DOHH2 (cell line): ENCODE measurements at regions not wholly inside any gene's neighbourhood (a gene's known extent, or its start where the extent isn't known, plus 50 kb on each side); places are given as distances from the start of the nearest gene placed in this dataset.

Experiments
- H3F3A ChIP-seq: fragments of 200-600 bp; sonication (generic), shearing (Covaris generic); 2 replicates; pipeline ENCODE4 v1.6.0; 2016; ENCODE audit warnings: antibody characterized with exemption, mild to moderate bottlenecking; ENCODE audit not compliant: control insufficient read depth, insufficient read depth
- H3K27ac ChIP-seq: fragments of 200-600 bp; sonication (generic); 2 replicates; pipeline ENCODE4 v1.5.1; 2014; ENCODE audit warnings: low read depth, mild to moderate bottlenecking, low read length, moderate library complexity
- H3K27me3 ChIP-seq: fragments of 200-600 bp; sonication (generic); 2 replicates; pipeline ENCODE4 v1.6.1; 2014; ENCODE audit warnings: mild to moderate bottlenecking, low read length, mixed read lengths; ENCODE audit not compliant: control insufficient read depth
- H3K36me3 ChIP-seq: fragments of 200-600 bp; sonication (generic); 2 replicates; pipeline ENCODE4 v1.6.1; 2014; ENCODE audit warnings: mild to moderate bottlenecking, low read length, moderate library complexity, mixed read lengths; ENCODE audit not compliant: control insufficient read depth
- H3K4me1 ChIP-seq: fragments of 200-600 bp; sonication (generic); 2 replicates; pipeline ENCODE4 v1.6.1; 2014; ENCODE audit warnings: mild to moderate bottlenecking, low read length, mixed read lengths; ENCODE audit not compliant: control insufficient read depth
- H3K4me2 ChIP-seq: fragments of 200-600 bp; sonication (generic); 2 replicates; pipeline ENCODE4 v1.6.0; 2014; ENCODE audit warnings: mild to moderate bottlenecking, low read length, moderate library complexity
- H3K4me3 ChIP-seq: fragments of 200-600 bp; sonication (generic); 2 replicates; pipeline ENCODE4 v1.5.1; 2014; ENCODE audit warnings: mild to moderate bottlenecking, low read length, mixed read lengths
- H3K79me2 ChIP-seq: fragments of 200-600 bp; sonication (generic); 2 replicates; pipeline ENCODE4 v1.6.1; 2014; ENCODE audit warnings: mild to moderate bottlenecking, low read length, mixed read lengths; ENCODE audit not compliant: control insufficient read depth
- H3K9me2 ChIP-seq: fragments of 200-600 bp; sonication (generic); replicated peaks from 2 replicates; pipeline ENCODE4 v1.6.1; 2014; ENCODE audit warnings: mild to moderate bottlenecking, low read length, mixed read lengths; ENCODE audit not compliant: control insufficient read depth
- H3K9me3 ChIP-seq: fragments of 200-600 bp; sonication (generic); 2 replicates; pipeline ENCODE4 v1.6.1; 2014; ENCODE audit warnings: antibody characterized with exemption, low read length, mixed read lengths; ENCODE audit not compliant: control insufficient read depth, insufficient read depth
- H4K20me1 ChIP-seq: fragments of 200-600 bp; sonication (generic); 2 replicates; pipeline ENCODE4 v1.6.0; 2014; ENCODE audit warnings: low read depth, mild to moderate bottlenecking, antibody characterized with exemption, low read length, moderate library complexity; ENCODE audit not compliant: control insufficient read depth, insufficient read depth
- EZH2phosphoT487 ChIP-seq: fragments of 200-600 bp; sonication (generic); IDR thresholded peaks from 2 replicates; pipeline ENCODE4 v1.6.1; 2017; ENCODE audit warnings: borderline replicate concordance, mild to moderate bottlenecking, antibody characterized with exemption, low read length, moderate library complexity, mixed read lengths
- TF ChIP-seq, protein P1 (sequence below): fragments of 200-600 bp; sonication (generic); IDR thresholded peaks from one replicate; pipeline ENCODE4 v1.5.1; 2014; ENCODE audit warnings: antibody characterized with exemption, mild to moderate bottlenecking, low read depth, low read length; ENCODE audit not compliant: poor library complexity, severe bottlenecking

DNA sequence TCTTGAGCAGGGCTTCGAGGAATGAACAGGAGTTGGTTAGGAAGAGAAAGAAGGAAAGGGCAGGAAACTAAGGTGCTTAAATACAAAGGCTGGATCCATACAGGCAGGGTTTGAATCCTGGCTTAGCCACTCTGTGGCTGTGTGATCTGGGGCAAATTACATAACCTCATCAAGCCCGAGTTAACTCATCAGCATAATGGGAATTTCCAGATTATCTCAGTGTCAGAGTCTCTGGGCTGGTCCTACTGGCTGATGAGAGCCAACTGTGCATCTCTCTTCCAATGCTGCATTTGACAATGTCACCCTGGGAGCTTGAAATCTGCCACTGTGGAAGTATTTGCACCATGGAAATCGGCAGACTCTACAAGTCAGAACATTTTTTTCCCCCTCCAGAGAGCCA is 83.8 kb upstream of the SLC6A6 start:
- H3K4me1 ChIP-seq: peaks cover 11% of the 10 kb centered on the region
- peaks cover 2% of the 10 kb centered on the region; the same call in 1 of the 2 replicates for H3K9me3 ChIP-seq
- H3F3A ChIP-seq: no peaks in the 10 kb centered on the region
- H3K27me3 ChIP-seq: peaks cover 17% of the 10 kb centered on the region
- no peaks in the 10 kb centered on the region for H3K36me3 ChIP-seq
- no peak overlapping the region for H3K4me3 ChIP-seq
- H3K79me2 ChIP-seq: no peaks in the 10 kb centered on the region
- no peaks in the 10 kb centered on the region for H4K20me1 ChIP-seq
- no peaks in the 10 kb centered on the region for H3K9me2 ChIP-seq
- H3K27ac ChIP-seq: no peak overlapping the region
- H3K4me2 ChIP-seq: no peak overlapping the region
- no peak for TF ChIP-seq EZH2phosphoT487
- TF ChIP-seq, protein P1, sequence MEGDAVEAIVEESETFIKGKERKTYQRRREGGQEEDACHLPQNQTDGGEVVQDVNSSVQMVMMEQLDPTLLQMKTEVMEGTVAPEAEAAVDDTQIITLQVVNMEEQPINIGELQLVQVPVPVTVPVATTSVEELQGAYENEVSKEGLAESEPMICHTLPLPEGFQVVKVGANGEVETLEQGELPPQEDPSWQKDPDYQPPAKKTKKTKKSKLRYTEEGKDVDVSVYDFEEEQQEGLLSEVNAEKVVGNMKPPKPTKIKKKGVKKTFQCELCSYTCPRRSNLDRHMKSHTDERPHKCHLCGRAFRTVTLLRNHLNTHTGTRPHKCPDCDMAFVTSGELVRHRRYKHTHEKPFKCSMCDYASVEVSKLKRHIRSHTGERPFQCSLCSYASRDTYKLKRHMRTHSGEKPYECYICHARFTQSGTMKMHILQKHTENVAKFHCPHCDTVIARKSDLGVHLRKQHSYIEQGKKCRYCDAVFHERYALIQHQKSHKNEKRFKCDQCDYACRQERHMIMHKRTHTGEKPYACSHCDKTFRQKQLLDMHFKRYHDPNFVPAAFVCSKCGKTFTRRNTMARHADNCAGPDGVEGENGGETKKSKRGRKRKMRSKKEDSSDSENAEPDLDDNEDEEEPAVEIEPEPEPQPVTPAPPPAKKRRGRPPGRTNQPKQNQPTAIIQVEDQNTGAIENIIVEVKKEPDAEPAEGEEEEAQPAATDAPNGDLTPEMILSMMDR: no peak

DNA sequence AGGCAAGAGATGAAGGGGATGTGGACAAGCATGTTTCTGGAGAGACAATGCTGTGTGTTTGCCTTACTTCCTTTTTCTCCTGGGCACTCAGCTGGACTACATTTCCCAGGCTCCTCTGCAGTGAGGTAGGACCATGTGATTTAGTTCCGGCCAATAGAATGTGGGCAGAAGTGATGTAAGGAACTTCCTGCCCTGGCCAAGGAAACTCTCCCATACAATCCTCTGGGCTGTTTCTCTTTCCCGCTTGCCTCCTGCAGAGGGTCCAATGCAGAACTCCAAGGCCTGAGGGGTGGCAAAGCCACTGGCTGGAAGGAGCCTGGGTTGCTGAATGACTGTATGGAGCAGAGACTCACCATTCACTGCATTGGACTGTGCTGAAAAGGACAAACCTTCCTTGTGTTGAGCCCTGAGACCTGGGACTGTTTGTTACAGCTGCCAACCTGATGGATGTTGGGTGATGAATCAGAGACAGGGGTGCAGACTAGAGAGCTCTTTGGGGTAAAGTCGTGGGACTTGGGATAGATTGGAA is 82.7 kb upstream of the SLC6A6 start:
- no peaks in the 10 kb centered on the region for H3K9me2 ChIP-seq
- no peak overlapping the region for H3K27ac ChIP-seq
- no peaks in the 10 kb centered on the region for H3K36me3 ChIP-seq
- peaks cover 11% of the 10 kb centered on the region for H3K4me1 ChIP-seq
- H3K27me3 ChIP-seq: peaks cover 10% of the 10 kb centered on the region
- peak overlapping the region; percentile 78 for H3K4me2 ChIP-seq
- TF ChIP-seq, protein P1: no peak
- no peak for TF ChIP-seq EZH2phosphoT487
- H4K20me1 ChIP-seq: no peaks in the 10 kb centered on the region
- H3F3A ChIP-seq: no peaks in the 10 kb centered on the region
- H3K9me3 ChIP-seq: peaks cover 2% of the 10 kb centered on the region; the same call in 1 of the 2 replicates
- H3K4me3 ChIP-seq: peak overlapping the region; percentile 69
- H3K79me2 ChIP-seq: no peaks in the 10 kb centered on the region

DNA sequence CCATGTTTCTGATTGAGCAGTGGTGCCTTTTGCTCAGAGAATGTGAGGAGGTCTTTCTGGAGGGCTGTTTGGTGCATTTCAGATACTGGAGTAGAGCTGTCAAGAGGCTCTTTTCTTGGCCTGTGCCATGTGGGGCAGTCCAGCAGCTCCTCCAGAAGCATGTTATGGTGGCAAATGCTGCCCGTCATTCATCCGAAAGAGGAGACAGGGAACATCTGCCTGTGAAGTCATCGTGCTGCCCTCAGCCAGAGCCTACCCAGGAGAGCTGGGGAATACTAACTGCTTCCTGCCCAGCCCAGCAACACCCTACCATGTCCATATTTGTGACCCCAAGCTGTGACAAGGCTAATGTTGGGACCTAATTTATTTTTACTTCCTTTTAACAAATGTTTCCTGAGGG is 82.2 kb upstream of the SLC6A6 start:
- Histone ChIP-seq H3F3A (no peaks in the 10 kb centered on the region), H3K36me3 (no peaks in the 10 kb centered on the region), H3K79me2 (no peaks in the 10 kb centered on the region), H3K9me3 (peaks cover 2% of the 10 kb centered on the region; the same call in 1 of the 2 replicates), H3K9me2 (no peaks in the 10 kb centered on the region), H3K4me3 (peak overlapping the region; percentile 69), H3K4me1 (peaks cover 11% of the 10 kb centered on the region), H4K20me1 (no peaks in the 10 kb centered on the region), H3K4me2 (peak overlapping the region; percentile 78), H3K27me3 (peaks cover 5% of the 10 kb centered on the region), H3K27ac (no peak overlapping the region)
- TF ChIP-seq, protein P1: no peak
- TF ChIP-seq EZH2phosphoT487: no peak
